Right cardiac atrium (tissue), 5 donors: ENCODE measurements at regions not wholly inside any gene's neighbourhood (a gene's known extent, or its start where the extent isn't known, plus 50 kb on each side); places are given as distances from the start of the nearest gene placed in this dataset.
"Not testable (repeated sequence)": the region's sequence is repeated elsewhere in the genome, so short reads cannot be mapped to it uniquely, and the experiment has no call there.

Experiments
- ATAC-seq, 2 donors: fragments of 200-7000 bp; cut with Tn5 transposase; one replicate each; pipeline versions ENCODE4 v1.8.0 to v1.9.1; 2020; ENCODE audit warnings: moderate library complexity in 2 of 2, mild to moderate bottlenecking in 1 of 2
- DNase-seq, 3 donors: peaks; one replicate each; pipeline ENCODE4 v3.0.0-alpha.2; 2020
- H3K27ac ChIP-seq: one replicate; pipeline ENCODE4 v1.5.1; 2013; ENCODE audit warnings: mild to moderate bottlenecking, low read length, control low read depth, moderate library complexity
- H3K27me3 ChIP-seq: one replicate; pipeline ENCODE4 v1.6.1; 2013; ENCODE audit not compliant: control insufficient read depth, insufficient read depth
- H3K4me1 ChIP-seq: one replicate; pipeline ENCODE4 v1.6.1; 2013; ENCODE audit warnings: low read length; ENCODE audit not compliant: control insufficient read depth, insufficient read depth
- H3K4me3 ChIP-seq: one replicate; pipeline ENCODE4 v1.5.1; 2013; ENCODE audit warnings: low read length, control low read depth
- H3K9me3 ChIP-seq: one replicate; pipeline ENCODE4 v1.6.1; 2013; ENCODE audit warnings: low read length; ENCODE audit not compliant: control insufficient read depth
- WGBS: extraction: QIAGEN DNeasy Blood & Tissue Kit; methylation state at CpG from one replicate; pipeline ENCODE4 v1.1.7; 2013; 5-methylcytosine and 5-hydroxymethylcytosine counted together
- intact Hi-C, 4 donors: fragments of 100-400 bp; cut with DNase I; formaldehyde crosslinking; loops; one replicate each; pipeline versions ENCODE4 v1.11.0 to v1.14.0; 2022 to 2023
- donor health status: healthy with polysubstance abuse.
- donor health status: DM: no; HTN: yes; CAD: no.
- donor health status: DM: no; HTN: no; CAD: no.
- donor health status: DM: no; HTN: yes; CAD: no; lungs with severe emphysema.
- donor health status: DM: yes; HTN: yes; CAD: no.

DNA sequence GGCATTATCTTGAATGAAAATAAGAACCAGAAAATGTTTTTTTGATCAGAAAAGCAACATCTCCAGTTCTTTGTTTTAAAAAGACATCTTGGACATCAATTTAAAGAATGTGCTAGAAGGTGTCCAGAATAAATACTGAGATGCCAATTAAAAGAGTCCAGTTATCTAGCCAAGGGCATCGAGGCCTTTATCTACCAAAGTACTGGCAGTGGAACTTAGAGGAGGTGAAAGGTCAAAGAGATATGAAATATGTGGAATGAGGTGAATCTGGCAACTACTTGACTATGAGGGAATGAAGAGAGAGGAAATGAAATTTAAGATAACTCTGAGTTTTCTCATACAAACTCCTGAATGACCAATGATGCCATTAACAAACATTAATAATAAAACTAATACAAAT lies 154.3 kb upstream of the GNAI1 start:
- intact Hi-C loops, result no loop called here

DNA sequence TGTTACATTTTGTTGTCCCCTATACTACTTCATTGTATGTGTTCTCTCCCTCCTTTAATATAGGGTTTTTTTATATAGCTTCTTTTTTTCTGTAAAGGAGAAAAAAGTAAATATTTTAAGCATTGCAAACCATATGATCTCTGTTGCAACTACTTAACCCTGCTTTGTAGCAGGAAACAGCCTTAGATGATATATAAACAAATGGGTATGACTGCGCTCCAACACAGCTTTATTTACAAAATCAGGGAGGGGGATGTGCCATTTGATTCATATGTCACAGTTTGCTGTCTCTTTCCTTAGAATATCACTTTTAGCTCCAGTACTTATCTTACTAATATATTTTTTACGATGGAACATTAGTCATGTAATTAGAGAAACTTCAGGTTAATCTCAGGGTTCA lies 155.2 kb upstream of the GNAI1 start:
- no peaks in the 10 kb centered on the region for H3K4me1 ChIP-seq
- intact Hi-C loops, result no loop called here

More for the DNA sequence above, 154.3 kb upstream of the GNAI1 start:
- 18% methylated on average over 1 of the region's 1 CpG for WGBS
- DNase-seq (no peak), ATAC-seq (no peak)
- Histone ChIP-seq H3K4me1 (no peaks in the 10 kb centered on the region), H3K27me3 (no peaks in the 10 kb centered on the region), H3K27ac (no peak overlapping the region), H3K9me3 (no peaks in the 10 kb centered on the region), H3K4me3 (no peak overlapping the region)

DNA sequence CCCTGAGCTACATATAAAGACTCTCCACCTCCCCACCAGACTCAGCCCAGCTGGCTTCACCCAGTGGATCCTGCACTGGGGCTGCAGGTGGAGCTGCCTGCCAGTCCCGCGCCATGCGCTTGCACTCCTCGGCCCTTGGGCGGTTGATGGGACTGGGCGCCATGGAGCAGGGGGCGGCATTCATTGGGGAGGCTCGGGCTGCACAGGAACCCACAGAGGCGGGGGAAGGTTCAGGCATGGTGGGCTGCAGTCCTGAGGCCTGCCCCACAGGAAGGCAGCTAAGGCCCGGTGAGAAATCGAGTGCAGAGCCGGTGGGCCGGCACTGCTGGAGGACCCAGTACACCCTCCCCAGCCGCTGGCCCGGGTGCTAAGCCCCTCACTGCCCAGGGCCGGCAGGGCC lies 157.2 kb upstream of the GNAI1 start:
- Histone ChIP-seq H3K27me3 (no peaks in the 10 kb centered on the region), H3K9me3 (no peaks in the 10 kb centered on the region), H3K4me1 (no peaks in the 10 kb centered on the region), H3K27ac (no peak overlapping the region), H3K4me3 (no peak overlapping the region)
- 96% methylated on average over 16 of the region's 16 CpGs for WGBS
- intact Hi-C loops, result no loop called here
- peak in 1 of 3 donors; percentile 40 for DNase-seq
- no peak for ATAC-seq

More for the DNA sequence above, 155.2 kb upstream of the GNAI1 start:
- DNase-seq, result no peak
- no peak for ATAC-seq
- H3K9me3 ChIP-seq, result no peaks in the 10 kb centered on the region
- H3K27ac ChIP-seq, result no peak overlapping the region
- no peaks in the 10 kb centered on the region for H3K27me3 ChIP-seq
- no peak overlapping the region for H3K4me3 ChIP-seq
- WGBS, result 77% methylated on average over 2 of the region's 2 CpGs

DNA sequence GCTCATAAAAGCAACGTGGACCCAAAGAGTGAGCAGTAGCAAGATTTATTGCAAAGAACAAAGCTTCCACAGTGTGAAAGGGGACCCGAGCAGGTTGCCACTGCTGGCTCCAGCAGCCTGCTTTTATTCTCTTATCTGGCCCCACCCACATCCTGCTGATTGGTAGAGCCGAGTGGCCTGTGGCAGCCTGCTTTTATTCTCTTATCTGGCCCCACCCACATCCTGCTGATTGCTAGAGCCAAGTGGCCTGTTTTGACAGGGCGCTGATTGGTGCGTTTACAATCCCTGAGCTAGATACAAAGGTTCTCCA lies 158.0 kb upstream of the GNAI1 start:
- H3K4me3 ChIP-seq, H3K27ac ChIP-seq, intact Hi-C loops, ATAC-seq, H3K27me3 ChIP-seq, H3K9me3 ChIP-seq, DNase-seq, H3K4me1 ChIP-seq: not testable (repeated sequence)
- 64% methylated on average over 5 of the region's 5 CpGs for WGBS

DNA sequence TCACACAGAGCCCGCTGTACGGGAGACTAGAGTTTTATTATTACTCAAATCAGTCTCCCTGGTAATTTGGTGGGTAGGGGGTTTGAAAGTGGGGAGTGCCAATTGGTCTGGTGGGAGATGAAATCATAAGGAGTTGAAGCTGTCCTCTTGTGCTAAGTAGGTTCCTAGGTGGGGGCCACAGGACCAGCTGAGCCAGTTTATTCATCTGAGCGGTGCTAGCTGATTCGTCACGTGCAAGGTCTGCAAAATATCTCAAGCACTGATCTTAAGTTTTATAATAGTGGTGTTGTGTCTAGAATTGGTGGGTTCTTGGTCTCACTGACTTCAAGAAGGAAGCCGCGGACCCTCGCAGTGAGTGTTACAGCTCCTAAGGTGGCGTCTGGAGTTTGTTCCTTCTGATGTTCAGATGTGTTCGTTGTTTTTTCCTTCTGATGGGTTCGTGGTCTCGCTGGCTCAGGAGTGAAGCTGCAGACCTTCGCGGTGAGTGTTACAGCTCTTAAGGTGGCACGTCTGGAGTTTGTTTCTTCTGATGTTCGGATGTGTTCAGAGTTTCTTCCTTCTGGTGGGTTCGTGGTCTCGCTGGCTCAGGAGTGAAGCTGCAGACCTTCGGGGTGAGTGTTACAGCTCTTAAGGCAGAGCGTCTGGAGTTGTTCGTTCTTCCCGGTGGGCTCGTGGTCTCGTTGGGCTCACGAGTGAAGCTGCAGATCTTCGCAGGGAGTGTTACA lies 158.5 kb upstream of the GNAI1 start:
- WGBS, result 92% methylated on average over 26 of the region's 26 CpGs
- H3K4me3 ChIP-seq, ATAC-seq, H3K4me1 ChIP-seq, H3K27ac ChIP-seq, H3K9me3 ChIP-seq, intact Hi-C loops, H3K27me3 ChIP-seq, DNase-seq: not testable (repeated sequence)

DNA sequence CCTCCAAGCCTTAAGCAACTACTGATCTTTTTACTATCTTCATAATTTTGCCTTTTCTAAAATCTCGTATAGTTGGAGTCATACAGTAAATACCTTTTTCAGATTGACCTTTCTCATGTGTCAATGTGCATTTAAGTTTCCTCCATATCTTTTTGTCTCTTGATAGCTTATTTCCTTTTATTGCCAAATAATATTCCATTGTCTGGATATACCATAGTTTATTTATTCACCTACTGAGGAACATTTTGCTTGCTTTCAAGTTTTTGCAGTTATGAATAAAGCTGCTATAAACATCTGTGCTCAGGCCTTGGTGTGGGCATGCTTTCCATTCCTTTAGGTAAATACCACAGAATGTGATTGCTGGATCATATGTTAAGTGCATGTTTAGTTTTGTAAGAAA lies 161.2 kb upstream of the GNAI1 start:
- Histone ChIP-seq H3K27ac (no peak overlapping the region), H3K4me1 (no peaks in the 10 kb centered on the region), H3K27me3 (no peaks in the 10 kb centered on the region), H3K4me3 (no peak overlapping the region), H3K9me3 (no peaks in the 10 kb centered on the region)
- DNase-seq (no peak), ATAC-seq (no peak)
- intact Hi-C loops, result no loop called here
- 85% methylated on average over 1 of the region's 1 CpG for WGBS

DNA sequence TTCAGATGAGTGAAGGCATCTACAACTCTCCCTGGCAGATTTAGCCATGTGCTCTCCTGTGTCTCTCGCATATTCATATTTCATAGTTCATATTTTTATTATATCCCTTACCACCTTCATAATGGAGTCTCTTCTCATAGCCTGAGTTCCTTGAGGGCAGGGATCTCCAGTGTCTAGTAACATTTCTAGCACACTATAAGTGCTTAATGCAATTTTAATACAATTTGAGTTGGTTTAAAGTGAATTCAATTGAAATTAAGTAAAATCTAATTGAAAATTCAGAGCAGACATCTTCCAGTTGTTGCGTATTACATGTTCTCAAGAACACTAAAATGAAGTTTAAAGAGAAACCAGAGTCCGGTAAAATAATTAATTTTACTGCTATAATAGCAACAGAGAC lies 163.6 kb upstream of the GNAI1 start:
- ATAC-seq (no peak), DNase-seq (no peak)
- Histone ChIP-seq H3K4me3 (no peak overlapping the region), H3K4me1 (no peaks in the 10 kb centered on the region), H3K27me3 (no peaks in the 10 kb centered on the region), H3K9me3 (no peaks in the 10 kb centered on the region), H3K27ac (no peak overlapping the region)
- 92% methylated on average over 3 of the region's 3 CpGs for WGBS
- intact Hi-C loops, result no loop called here

DNA sequence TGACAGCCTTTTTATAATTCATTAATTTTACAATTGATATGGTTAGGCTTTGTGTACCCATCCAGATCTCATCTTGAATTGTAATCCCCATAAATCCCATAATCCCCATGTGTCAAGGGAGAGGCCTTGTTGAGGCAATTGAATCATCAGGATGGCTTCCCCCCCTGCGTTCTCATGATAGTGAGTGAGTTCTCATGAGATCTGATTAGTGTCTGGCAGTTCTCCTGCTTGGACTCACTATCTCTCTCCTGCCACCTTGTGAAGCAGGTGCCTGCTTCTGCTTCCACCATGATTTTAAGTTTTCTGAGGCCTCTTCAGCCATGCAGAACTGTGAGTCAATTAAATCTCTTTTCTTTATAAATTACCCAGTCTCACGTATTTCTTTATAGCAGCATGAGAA lies 165.7 kb upstream of the GNAI1 start:
- Histone ChIP-seq H3K4me1 (no peaks in the 10 kb centered on the region), H3K27me3 (no peaks in the 10 kb centered on the region), H3K9me3 (no peaks in the 10 kb centered on the region), H3K4me3 (no peak overlapping the region), H3K27ac (no peak overlapping the region)
- WGBS, result 80% methylated on average over 2 of the region's 2 CpGs
- no peak for ATAC-seq
- no peak for DNase-seq
- intact Hi-C loops, result no loop called here

DNA sequence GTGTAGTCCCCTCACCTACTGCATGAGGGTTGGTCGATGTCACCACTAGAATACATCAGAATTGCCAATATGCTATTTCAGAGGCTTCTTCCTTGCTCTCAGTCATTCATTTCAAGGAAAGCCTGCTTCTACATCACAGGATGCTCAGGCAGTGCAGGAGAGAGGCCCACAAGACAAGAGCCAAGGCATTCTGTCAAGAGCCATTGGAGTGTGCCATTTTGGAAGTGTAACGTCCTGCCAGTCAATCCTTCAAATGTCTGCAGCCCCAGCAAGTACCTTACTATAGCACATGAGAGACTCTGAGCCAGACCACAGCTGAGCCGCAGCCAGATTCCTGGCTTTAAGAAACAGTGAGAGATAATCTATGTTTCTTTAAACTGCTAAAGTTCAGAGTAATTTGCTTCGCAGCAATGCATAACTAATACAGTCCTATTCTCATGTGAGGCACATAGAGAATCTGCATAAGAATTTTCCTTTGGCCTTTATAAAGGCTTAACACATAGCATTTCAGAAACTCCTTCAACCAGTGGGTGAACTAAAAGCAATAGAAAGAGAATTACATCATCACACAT lies 166.5 kb upstream of the GNAI1 start:
- intact Hi-C loops, result no loop called here
- WGBS, result 75% methylated on average over 4 of the region's 4 CpGs
- H3K4me3 ChIP-seq, result no peak overlapping the region

DNA sequence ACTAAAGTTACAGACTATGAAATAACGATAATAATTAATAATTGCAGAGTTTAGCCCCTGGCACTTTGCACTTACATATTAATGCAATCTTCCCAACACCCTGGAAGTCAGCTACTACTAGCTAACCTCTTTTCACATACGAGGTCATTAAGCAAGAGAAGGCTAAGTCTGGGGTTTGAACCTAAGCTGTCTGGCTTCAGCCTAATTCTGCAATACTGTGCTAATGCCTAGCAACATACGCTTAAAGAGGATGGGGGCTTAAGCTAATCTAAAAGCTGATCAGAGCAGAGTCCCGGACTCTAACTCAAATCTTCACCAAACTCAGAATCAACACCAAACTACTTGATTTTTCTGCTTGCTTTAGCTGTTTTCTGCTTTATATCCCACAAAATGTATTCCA lies 168.7 kb upstream of the GNAI1 start:
- no peaks in the 10 kb centered on the region for H3K27me3 ChIP-seq
- DNase-seq (no peak), ATAC-seq (no peak)
- no peak overlapping the region for H3K4me3 ChIP-seq
- 85% methylated on average over 4 of the region's 4 CpGs for WGBS
- no peaks in the 10 kb centered on the region for H3K4me1 ChIP-seq
- intact Hi-C loops, result no loop called here
- H3K9me3 ChIP-seq, result no peaks in the 10 kb centered on the region
- no peak overlapping the region for H3K27ac ChIP-seq

More for the DNA sequence above, 166.5 kb upstream of the GNAI1 start:
- no peak for DNase-seq
- no peaks in the 10 kb centered on the region for H3K4me1 ChIP-seq
- H3K27ac ChIP-seq, result no peak overlapping the region
- no peak for ATAC-seq
- no peaks in the 10 kb centered on the region for H3K9me3 ChIP-seq
- H3K27me3 ChIP-seq, result no peaks in the 10 kb centered on the region

DNA sequence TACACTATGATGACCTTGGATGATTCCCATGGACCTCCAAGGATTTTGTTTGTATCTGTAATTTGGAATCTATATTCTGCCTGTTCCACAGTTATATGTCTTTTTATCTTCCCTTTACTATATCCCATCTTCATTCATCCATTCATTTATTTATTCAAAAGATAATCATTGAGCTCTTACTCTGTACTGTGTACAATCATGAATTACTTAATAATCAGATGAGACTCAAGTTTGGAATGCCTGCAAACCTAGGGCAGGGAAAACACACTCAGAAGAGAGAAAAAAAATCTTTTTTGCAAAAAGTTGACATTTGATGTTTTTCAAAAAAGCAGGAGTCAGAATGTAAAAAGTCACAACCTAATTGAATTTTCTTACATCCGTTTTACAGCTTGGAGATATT lies 170.2 kb upstream of the GNAI1 start:
- intact Hi-C loops, result no loop called here
- Histone ChIP-seq H3K27me3 (no peaks in the 10 kb centered on the region), H3K4me1 (no peaks in the 10 kb centered on the region), H3K9me3 (no peaks in the 10 kb centered on the region), H3K27ac (no peak overlapping the region), H3K4me3 (no peak overlapping the region)
- ATAC-seq (no peak), DNase-seq (no peak)
- WGBS, result 71% methylated on average over 1 of the region's 1 CpG

DNA sequence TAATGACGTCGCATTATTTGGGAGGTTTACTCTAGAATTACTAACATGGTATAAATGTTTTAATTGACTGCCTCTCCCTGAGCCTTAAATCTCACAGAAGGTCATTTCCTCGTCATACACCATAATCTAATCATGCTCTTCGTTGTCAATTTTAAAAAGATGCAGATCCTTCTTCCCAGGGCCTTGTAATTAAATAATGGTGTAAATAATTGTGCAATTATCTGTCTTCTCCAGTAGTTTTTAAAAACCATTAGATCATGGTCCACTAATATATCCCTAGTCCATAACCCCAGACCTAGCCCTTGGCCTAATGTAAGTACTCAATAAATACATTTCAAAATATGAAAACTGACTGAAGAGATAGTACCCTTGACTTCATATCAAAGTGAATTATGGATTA lies 181.5 kb upstream of the GNAI1 start:
- Histone ChIP-seq H3K27ac (no peak overlapping the region), H3K4me3 (no peak overlapping the region), H3K9me3 (no peaks in the 10 kb centered on the region), H3K4me1 (no peaks in the 10 kb centered on the region), H3K27me3 (no peaks in the 10 kb centered on the region)
- intact Hi-C loops, result no loop called here
- ATAC-seq (no peak), DNase-seq (no peak)
- WGBS, result 86% methylated on average over 4 of the region's 4 CpGs
